ENCODE measurements at regions not wholly inside any gene's neighbourhood (a gene's known extent, or its start where the extent isn't known, plus 50 kb on each side); places are given as distances from the start of the nearest gene placed in this dataset.

DNA sequence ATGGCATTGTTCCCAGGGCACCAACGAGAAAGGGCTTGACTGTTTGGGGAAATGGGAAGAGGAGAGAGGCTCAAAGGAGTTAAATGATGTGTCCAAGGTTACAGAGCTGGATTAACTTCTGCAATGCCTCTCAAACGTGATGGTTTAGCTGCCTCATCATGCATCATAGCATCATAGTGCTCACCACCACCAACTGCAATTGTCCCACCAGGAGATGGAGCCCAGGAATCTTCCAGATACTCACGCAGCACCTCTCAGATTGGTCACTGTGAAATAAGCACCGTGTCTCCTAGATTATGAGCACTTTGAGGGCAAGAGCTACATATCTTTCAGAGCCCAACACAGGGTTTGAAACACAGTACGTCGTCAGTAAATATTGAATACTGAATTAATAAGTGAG lies 69.2 kb downstream of the PRSS23 start:
- TF ChIP-seq CTCF (IDR thresholded peaks at IDR 0.05) (no peak), POLR2A (IDR thresholded peaks at IDR 0.05) (no peak)
